ENCODE measurements at regions not wholly inside any gene's neighbourhood (a gene's known extent, or its start where the extent isn't known, plus 50 kb on each side); places are given as distances from the start of the nearest gene placed in this dataset.

DNA sequence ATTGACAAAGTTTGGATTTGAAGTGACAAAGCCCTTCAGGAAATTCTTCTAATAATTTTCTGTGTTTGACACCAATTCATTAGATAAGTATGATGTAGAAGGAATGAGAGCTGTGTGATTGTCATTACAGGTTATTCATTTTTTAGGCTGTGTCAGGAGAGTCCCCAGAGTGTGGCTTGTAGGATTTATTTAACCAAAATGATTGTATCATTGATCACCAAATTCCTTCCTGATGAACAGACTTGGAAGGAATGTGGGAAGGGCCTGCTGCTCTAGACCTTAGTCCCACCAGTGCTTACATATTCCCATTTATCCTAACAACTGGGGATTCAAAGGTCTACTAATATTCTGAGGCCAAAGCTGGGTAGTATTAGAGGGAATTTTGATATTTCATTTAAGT, 383.3 kb upstream of the KAZN start:
- TF ChIP-seq, protein P1, sequence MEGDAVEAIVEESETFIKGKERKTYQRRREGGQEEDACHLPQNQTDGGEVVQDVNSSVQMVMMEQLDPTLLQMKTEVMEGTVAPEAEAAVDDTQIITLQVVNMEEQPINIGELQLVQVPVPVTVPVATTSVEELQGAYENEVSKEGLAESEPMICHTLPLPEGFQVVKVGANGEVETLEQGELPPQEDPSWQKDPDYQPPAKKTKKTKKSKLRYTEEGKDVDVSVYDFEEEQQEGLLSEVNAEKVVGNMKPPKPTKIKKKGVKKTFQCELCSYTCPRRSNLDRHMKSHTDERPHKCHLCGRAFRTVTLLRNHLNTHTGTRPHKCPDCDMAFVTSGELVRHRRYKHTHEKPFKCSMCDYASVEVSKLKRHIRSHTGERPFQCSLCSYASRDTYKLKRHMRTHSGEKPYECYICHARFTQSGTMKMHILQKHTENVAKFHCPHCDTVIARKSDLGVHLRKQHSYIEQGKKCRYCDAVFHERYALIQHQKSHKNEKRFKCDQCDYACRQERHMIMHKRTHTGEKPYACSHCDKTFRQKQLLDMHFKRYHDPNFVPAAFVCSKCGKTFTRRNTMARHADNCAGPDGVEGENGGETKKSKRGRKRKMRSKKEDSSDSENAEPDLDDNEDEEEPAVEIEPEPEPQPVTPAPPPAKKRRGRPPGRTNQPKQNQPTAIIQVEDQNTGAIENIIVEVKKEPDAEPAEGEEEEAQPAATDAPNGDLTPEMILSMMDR (conservative IDR thresholded peaks at IDR 0.05) = no peak
- no peak for TF ChIP-seq ZFX (IDR thresholded peaks at IDR 0.05)

Measured in C4-2B (cell line).